ENCODE measurements at regions not wholly inside any gene's neighbourhood (a gene's known extent, or its start where the extent isn't known, plus 50 kb on each side); places are given as distances from the start of the nearest gene placed in this dataset.

DNA sequence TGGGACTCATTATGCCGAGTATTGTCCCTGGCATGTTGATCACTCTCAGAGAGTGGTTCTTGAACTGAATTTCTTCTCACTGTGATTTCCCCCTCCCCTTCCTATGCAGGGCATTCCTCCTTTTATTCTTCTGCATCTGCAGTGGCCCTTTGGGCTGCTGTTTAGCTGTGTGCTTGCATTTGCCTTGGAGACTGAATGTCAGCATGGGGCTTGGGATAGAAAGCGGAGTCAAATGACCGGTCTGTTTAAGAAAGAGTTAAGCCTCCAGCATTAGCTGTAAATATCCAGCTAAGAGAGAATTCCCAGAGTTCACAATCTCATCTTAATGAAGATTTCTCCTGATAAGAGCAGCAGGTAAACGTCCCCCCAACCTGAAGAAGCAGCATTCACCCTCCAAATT lies 65.6 kb upstream of the RMST start:
- no peak for TF ChIP-seq POLR2AphosphoS5 (IDR thresholded peaks at IDR 0.05; ENCODE audit: insufficient read depth, low read depth, low read length)
- TF ChIP-seq, protein P1, sequence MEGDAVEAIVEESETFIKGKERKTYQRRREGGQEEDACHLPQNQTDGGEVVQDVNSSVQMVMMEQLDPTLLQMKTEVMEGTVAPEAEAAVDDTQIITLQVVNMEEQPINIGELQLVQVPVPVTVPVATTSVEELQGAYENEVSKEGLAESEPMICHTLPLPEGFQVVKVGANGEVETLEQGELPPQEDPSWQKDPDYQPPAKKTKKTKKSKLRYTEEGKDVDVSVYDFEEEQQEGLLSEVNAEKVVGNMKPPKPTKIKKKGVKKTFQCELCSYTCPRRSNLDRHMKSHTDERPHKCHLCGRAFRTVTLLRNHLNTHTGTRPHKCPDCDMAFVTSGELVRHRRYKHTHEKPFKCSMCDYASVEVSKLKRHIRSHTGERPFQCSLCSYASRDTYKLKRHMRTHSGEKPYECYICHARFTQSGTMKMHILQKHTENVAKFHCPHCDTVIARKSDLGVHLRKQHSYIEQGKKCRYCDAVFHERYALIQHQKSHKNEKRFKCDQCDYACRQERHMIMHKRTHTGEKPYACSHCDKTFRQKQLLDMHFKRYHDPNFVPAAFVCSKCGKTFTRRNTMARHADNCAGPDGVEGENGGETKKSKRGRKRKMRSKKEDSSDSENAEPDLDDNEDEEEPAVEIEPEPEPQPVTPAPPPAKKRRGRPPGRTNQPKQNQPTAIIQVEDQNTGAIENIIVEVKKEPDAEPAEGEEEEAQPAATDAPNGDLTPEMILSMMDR (IDR thresholded peaks at IDR 0.05; ENCODE audit: extremely low read depth in 1 of 2, insufficient read depth in 1 of 2, low read depth in 1 of 2, low read length in 2 of 2), result no peak
- no peak for TF ChIP-seq JUN (IDR thresholded peaks at IDR 0.05; ENCODE audit: borderline replicate concordance, insufficient read depth, insufficient read length, low read depth)
- TF ChIP-seq, protein P2, sequence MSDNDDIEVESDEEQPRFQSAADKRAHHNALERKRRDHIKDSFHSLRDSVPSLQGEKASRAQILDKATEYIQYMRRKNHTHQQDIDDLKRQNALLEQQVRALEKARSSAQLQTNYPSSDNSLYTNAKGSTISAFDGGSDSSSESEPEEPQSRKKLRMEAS (IDR thresholded peaks at IDR 0.05; ENCODE audit: insufficient read depth, insufficient read length), result no peak
- no peak for TF ChIP-seq GATA2 (IDR thresholded peaks at IDR 0.05; ENCODE audit: insufficient read depth, insufficient read length, low read depth, low read length)
- no peak for TF ChIP-seq POLR2A (IDR thresholded peaks at IDR 0.05; ENCODE audit: low read depth, low read length)
- no peak for TF ChIP-seq EZH2 (IDR thresholded peaks at IDR 0.05; ENCODE audit: borderline replicate concordance, low read depth, low read length, severe bottlenecking)
- TF ChIP-seq MYC (IDR thresholded peaks at IDR 0.05; ENCODE audit: low read depth, low read length), result no peak
- TF ChIP-seq FOS (IDR thresholded peaks at IDR 0.05; ENCODE audit: borderline replicate concordance, insufficient read depth, low read length), result no peak
- BruUV-seq (replicated peaks), result no TSS peak
- ChIA-PET POLR2A (no interaction called here), CTCF (no interaction called here)
- Histone ChIP-seq H3K4me1 (ENCODE audit: control insufficient read depth, extremely low read depth, insufficient read depth, low read length) (no peaks in the 10 kb centered on the region), H3K4me2 (ENCODE audit: insufficient read depth, low read length) (no peak overlapping the region), H3K9me3 (replicated peaks; ENCODE audit: control insufficient read depth, insufficient read depth, low read length) (no peaks in the 10 kb centered on the region), H3K9ac (replicated peaks; ENCODE audit: extremely low read depth, insufficient read depth, low read length) (no peak overlapping the region), H2AFZ (ENCODE audit: low read depth, low read length) (no peak overlapping the region), H3K9me1 (replicated peaks; ENCODE audit: control insufficient read depth, extremely low read depth, insufficient read depth, low read length) (no peaks in the 10 kb centered on the region), H3K79me2 (ENCODE audit: control insufficient read depth, insufficient read depth, low read length) (no peaks in the 10 kb centered on the region), H3K27me3 (ENCODE audit: control insufficient read depth in 2 of 2, insufficient read depth in 2 of 2, low read length in 2 of 2) (no peaks in the 10 kb centered on the region), H3K27ac (ENCODE audit: insufficient read depth, low read depth, low read length) (no peak overlapping the region), H4K20me1 (replicated peaks; ENCODE audit: control insufficient read depth, extremely low read depth, insufficient read depth, low read length) (no peaks in the 10 kb centered on the region), H3K4me3 (replicated peaks in 1 of 3; ENCODE audit: insufficient read depth in 1 of 3, low read depth in 1 of 3, low read length in 3 of 3) (no peak overlapping the region), H3K36me3 (ENCODE audit: control insufficient read depth in 2 of 2, extremely low read depth in 1 of 2, insufficient read depth in 2 of 2, low read length in 2 of 2) (no peaks in the 10 kb centered on the region)
- dilution Hi-C loops (cut with MboI; ENCODE audit: extremely low pct_ligation_motif_present, low sequenced_read_pairs) (no loop called here), intact Hi-C loops (cut with micrococcal nuclease) (no loop called here)
- DNase-seq (ENCODE audit: low read depth, low spot score) (no peak), FAIRE-seq (no peak)
